ENCODE measurements at regions not wholly inside any gene's neighbourhood (a gene's known extent, or its start where the extent isn't known, plus 50 kb on each side); places are given as distances from the start of the nearest gene placed in this dataset.

- TF ChIP-seq CTCF (IDR thresholded peaks at IDR 0.05) (no peak), POLR2A (IDR thresholded peaks at IDR 0.05) (no peak)
Measured at GRCh38 chr13:34409496-34410182, 532.4 kb upstream of the NBEA start.

Measured in heart left ventricle (tissue), 13 donors.